NCI-H526 treated with DMSO at 0.1 percent for 48 hours (cell line): ENCODE measurements at regions not wholly inside any gene's neighbourhood (a gene's known extent, or its start where the extent isn't known, plus 50 kb on each side); places are given as distances from the start of the nearest gene placed in this dataset.
A peak's percentile ranks its signal among the peaks of the same experiment; 100 is the strongest.
"Not testable (repeated sequence)": the region's sequence is repeated elsewhere in the genome, so short reads cannot be mapped to it uniquely, and the experiment has no call there.

Experiments used
- DNase-seq: peaks from one replicate; lab custom pipeline; 2025; lab: John Stamatoyannopoulos, UW

GRCh38 chr1:163571950-163572349 is 250.2 kb downstream of the NUF2 start:
- DNase-seq, result no peak

GRCh38 chr1:163574119-163574518 is 252.4 kb downstream of the NUF2 start:
- DNase-seq, result no peak

- DNase-seq, result no peak
Observed at GRCh38 chr1:163580926-163581325, 259.2 kb downstream of the NUF2 start.

- DNase-seq, result no peak
Observed at GRCh38 chr1:163583661-163584181, 262.0 kb downstream of the NUF2 start.

GRCh38 chr1:163585796-163586195 is 264.0 kb downstream of the NUF2 start:
- no peak for DNase-seq

GRCh38 chr1:163588796-163589195 is 267.0 kb downstream of the NUF2 start:
- no peak for DNase-seq

GRCh38 chr1:163589735-163590134 is 268.0 kb downstream of the NUF2 start:
- DNase-seq, result no peak

GRCh38 chr1:163591131-163591530 is 269.4 kb downstream of the NUF2 start:
- DNase-seq, result not testable (repeated sequence)

GRCh38 chr1:163592623-163593022 is 270.9 kb downstream of the NUF2 start:
- DNase-seq, result not testable (repeated sequence)

GRCh38 chr1:163596106-163596505 is 274.4 kb downstream of the NUF2 start:
- not testable (repeated sequence) for DNase-seq

- DNase-seq, result peak; percentile 69
Observed at GRCh38 chr1:163596541-163597258, 274.9 kb downstream of the NUF2 start.

- no peak for DNase-seq
Observed at GRCh38 chr1:163604321-163604720, 282.6 kb downstream of the NUF2 start.

- peak; percentile 65 for DNase-seq
Observed at GRCh38 chr1:163604896-163605295, 283.1 kb downstream of the NUF2 start.

GRCh38 chr1:163608979-163609378 is 287.2 kb downstream of the NUF2 start:
- DNase-seq, result no peak

GRCh38 chr1:163609858-163610257 is 288.1 kb downstream of the NUF2 start:
- no peak for DNase-seq

- no peak for DNase-seq
Observed at GRCh38 chr1:163610486-163610885, 288.7 kb downstream of the NUF2 start.

- no peak for DNase-seq
Observed at GRCh38 chr1:163614361-163614760, 292.6 kb downstream of the NUF2 start.

GRCh38 chr1:163628034-163628773 is 306.4 kb downstream of the NUF2 start:
- DNase-seq, result no peak

GRCh38 chr1:163632269-163632668 is 310.5 kb downstream of the NUF2 start:
- no peak for DNase-seq

GRCh38 chr1:163633366-163633765 is 311.6 kb downstream of the NUF2 start:
- no peak for DNase-seq

- DNase-seq, result not testable (repeated sequence)
Observed at GRCh38 chr1:163645676-163646075, 323.9 kb downstream of the NUF2 start.

GRCh38 chr1:163650624-163651023 is 328.9 kb downstream of the NUF2 start:
- no peak for DNase-seq

GRCh38 chr1:163652441-163652840 is 330.7 kb downstream of the NUF2 start:
- no peak for DNase-seq
